HCT116 (cell line): ENCODE measurements at regions not wholly inside any gene's neighbourhood (a gene's known extent, or its start where the extent isn't known, plus 50 kb on each side); places are given as distances from the start of the nearest gene placed in this dataset.
A peak's percentile ranks its signal among the peaks of the same experiment; 100 is the strongest.

Source experiments
- ATAC-seq: fragments of 200-7000 bp; cut with Tn5 transposase; 2 replicates; pipeline ENCODE4 v1.9.1; 2020; ENCODE audit warnings: mild to moderate bottlenecking, moderate library complexity
- BruUV-seq: library from RNA; stranded (reverse); fragments of 400-500 nt; replicated peaks from 2 replicates; lab custom pipeline; 2021; lab: Mats Ljungman, UMichigan
- CTCF ChIA-PET: fragments of 300-600 bp; sonication (Branson Sonifier 250); formaldehyde crosslinking; loops from one replicate; lab custom pipeline; 2021; ENCODE audit warnings: antibody characterized with exemption; lab: Charles Lee
- POLR2A ChIA-PET: fragments of 300-600, 350-600 bp; sonication (Branson Sonifier 250); formaldehyde crosslinking; loops from one replicate; lab custom pipeline; 2021; ENCODE audit warnings: antibody characterized with exemption; lab: Charles Lee
- RAD21 ChIA-PET, 2 experiments: fragments of 300-600 bp; sonication (Branson Sonifier 250); formaldehyde crosslinking; loops; one replicate each; lab custom pipeline; 2023; ENCODE audit warnings: low total read pairs in 2 of 2; ENCODE audit not compliant: uncharacterized antibody in 2 of 2, unreplicated experiment in 2 of 2, low non-redundant PET in 1 of 2; lab: Charles Lee
- DNase-seq: peaks from one replicate; pipeline ENCODE4 v3.0.0-alpha.2; 2010; ENCODE audit warnings: low read depth, low spot score
- H2AFZ ChIP-seq: fragments of 200-600 bp; shearing (Covaris generic), sonication (generic); 2 replicates; pipeline ENCODE4 v1.6.1; 2017; ENCODE audit warnings: low read depth, mixed run types, mixed read lengths, antibody characterized with exemption, low read length; ENCODE audit not compliant: poor library complexity, severe bottlenecking
- H3K27ac ChIP-seq: 2 replicates; pipeline ENCODE4 v1.5.1; 2012; ENCODE audit warnings: low read depth, low read length
- H3K27me3 ChIP-seq: fragments of 200-600 bp; sonication (generic); 2 replicates; pipeline ENCODE4 v1.6.1; 2016; ENCODE audit warnings: mixed run types, low read length, mixed read lengths; ENCODE audit not compliant: insufficient read depth
- H3K36me3 ChIP-seq, 2 experiments: fragments of 200-500 bp in 1 of 2; fragments of 200-600 bp in 1 of 2; sonication (Bioruptor generic) in 1 of 2; sonication (generic) in 1 of 2; 2 replicates each; pipeline versions ENCODE4 v1.5.1 to v1.6.1; 2014 to 2016; ENCODE audit warnings: low read length in 2 of 2, inconsistent platforms in 1 of 2, mixed read lengths in 1 of 2, mixed run types in 1 of 2; ENCODE audit not compliant: insufficient read depth in 2 of 2, control insufficient read depth in 1 of 2
- H3K4me1 ChIP-seq, 2 experiments: fragments of 200-600 bp in 1 of 2; sonication (generic) in 1 of 2; 2 replicates each; pipeline versions ENCODE4 v1.5.1 to v1.6.1; 2012 to 2017; ENCODE audit warnings: low read length in 2 of 2, inconsistent platforms in 1 of 2, mild to moderate bottlenecking in 1 of 2, mixed read lengths in 1 of 2, mixed run types in 1 of 2, moderate library complexity in 1 of 2; ENCODE audit not compliant: insufficient read depth in 2 of 2, control insufficient read depth in 1 of 2
- H3K4me2 ChIP-seq: fragments of 200-600 bp; sonication (generic); 2 replicates; pipeline ENCODE4 v1.6.1; 2017; ENCODE audit warnings: mixed run types, low read length, mixed read lengths
- H3K4me3 ChIP-seq, 2 experiments: fragments of 200-600 bp in 1 of 2; sonication (generic) in 1 of 2; replicated peaks in 1 of 2; 2 replicates each; pipeline ENCODE4 v1.5.1; 2011 to 2016; ENCODE audit warnings: low read length in 2 of 2, control low read depth in 1 of 2, low read depth in 1 of 2, mild to moderate bottlenecking in 1 of 2, mixed read lengths in 1 of 2, mixed run types in 1 of 2
- H3K79me2 ChIP-seq: fragments of 200-600 bp; sonication (generic); 2 replicates; pipeline ENCODE4 v1.6.1; 2017; ENCODE audit warnings: mild to moderate bottlenecking, mixed run types, low read length, moderate library complexity, mixed read lengths; ENCODE audit not compliant: insufficient read depth
- H3K9ac ChIP-seq: fragments of 200-600 bp; sonication (generic); 2 replicates; pipeline ENCODE4 v1.6.1; 2016; ENCODE audit warnings: low read length, mixed read lengths
- H3K9me2 ChIP-seq: fragments of 200-600 bp; sonication (generic), shearing (Covaris generic); 2 replicates; pipeline ENCODE4 v1.6.1; 2017; ENCODE audit warnings: mixed run types, mild to moderate bottlenecking, moderate library complexity; ENCODE audit not compliant: insufficient read depth
- H3K9me3 ChIP-seq, 2 experiments: fragments of 200-500 bp in 1 of 2; fragments of 200-600 bp in 1 of 2; sonication (Bioruptor generic) in 1 of 2; sonication (generic) in 1 of 2; 2 replicates each; pipeline ENCODE4 v1.6.1; 2014 to 2017; ENCODE audit warnings: low read length in 2 of 2, mixed read lengths in 2 of 2, inconsistent platforms in 1 of 2, low read depth in 1 of 2, mild to moderate bottlenecking in 1 of 2, mixed run types in 1 of 2, moderate library complexity in 1 of 2; ENCODE audit not compliant: control insufficient read depth in 1 of 2, insufficient read depth in 1 of 2
- H4K20me1 ChIP-seq: fragments of 200-600 bp; sonication (generic), shearing (Covaris generic); 2 replicates; pipeline ENCODE4 v1.6.1; 2017; ENCODE audit warnings: mixed run types, mild to moderate bottlenecking, moderate library complexity; ENCODE audit not compliant: insufficient read depth
- EGR1 ChIP-seq: IDR thresholded peaks from 2 replicates; pipeline ENCODE4 v1.6.1; 2012; ENCODE audit warnings: low read depth
- ELF1 ChIP-seq: IDR thresholded peaks from 2 replicates; pipeline ENCODE4 v1.6.1; 2012; ENCODE audit warnings: low read depth, borderline replicate concordance
- EZH2 ChIP-seq: fragments of 200-600 bp; sonication (generic); IDR thresholded peaks from 2 replicates; pipeline ENCODE4 v1.6.1; 2017; ENCODE audit warnings: antibody characterized with exemption, mixed run types
- FOSL1 ChIP-seq: IDR thresholded peaks from 2 replicates; pipeline ENCODE4 v1.6.1; 2012; ENCODE audit warnings: low read depth
- POLR2A ChIP-seq: IDR thresholded peaks from 2 replicates; pipeline ENCODE4 v1.7.0; 2011; ENCODE audit warnings: borderline replicate concordance; ENCODE audit not compliant: insufficient read depth, insufficient read length; ENCODE audit errors: extremely low read depth
- RAD21 ChIP-seq: IDR thresholded peaks from 2 replicates; pipeline ENCODE4 v1.6.1; 2012; ENCODE audit warnings: low read depth, mild to moderate bottlenecking
- TCF7L2 ChIP-seq: IDR thresholded peaks from 2 replicates; pipeline ENCODE4 v1.7.0; 2011; ENCODE audit warnings: borderline replicate concordance, inconsistent platforms; ENCODE audit not compliant: insufficient read depth, insufficient read length; ENCODE audit errors: extremely low read depth
- YY1 ChIP-seq: IDR thresholded peaks from 2 replicates; pipeline ENCODE4 v1.6.1; 2011; ENCODE audit warnings: low read length, low read depth, moderate library complexity, mild to moderate bottlenecking; ENCODE audit not compliant: insufficient replicate concordance; ENCODE audit errors: extremely low read depth
- ZFX ChIP-seq: fragments of 450-650 bp; IDR thresholded peaks from 2 replicates; pipeline ENCODE4 v1.6.1; 2017
- intact Hi-C: fragments of 100-400 bp; cut with micrococcal nuclease; formaldehyde crosslinking; loops from 2 replicates; pipeline ENCODE4 v1.10.0; 2022
- TF ChIP-seq, protein P1 (sequence below): IDR thresholded peaks from 2 replicates; pipeline ENCODE4 v1.6.1; 2012
- TF ChIP-seq, protein P2 (sequence below): IDR thresholded peaks from 2 replicates; pipeline ENCODE4 v1.6.1; 2012
- TF ChIP-seq, protein P3 (sequence below): IDR thresholded peaks from 2 replicates; pipeline ENCODE4 v1.6.1; 2011; ENCODE audit warnings: mild to moderate bottlenecking, low read length, moderate library complexity; ENCODE audit not compliant: insufficient replicate concordance; ENCODE audit errors: extremely low read depth

DNA sequence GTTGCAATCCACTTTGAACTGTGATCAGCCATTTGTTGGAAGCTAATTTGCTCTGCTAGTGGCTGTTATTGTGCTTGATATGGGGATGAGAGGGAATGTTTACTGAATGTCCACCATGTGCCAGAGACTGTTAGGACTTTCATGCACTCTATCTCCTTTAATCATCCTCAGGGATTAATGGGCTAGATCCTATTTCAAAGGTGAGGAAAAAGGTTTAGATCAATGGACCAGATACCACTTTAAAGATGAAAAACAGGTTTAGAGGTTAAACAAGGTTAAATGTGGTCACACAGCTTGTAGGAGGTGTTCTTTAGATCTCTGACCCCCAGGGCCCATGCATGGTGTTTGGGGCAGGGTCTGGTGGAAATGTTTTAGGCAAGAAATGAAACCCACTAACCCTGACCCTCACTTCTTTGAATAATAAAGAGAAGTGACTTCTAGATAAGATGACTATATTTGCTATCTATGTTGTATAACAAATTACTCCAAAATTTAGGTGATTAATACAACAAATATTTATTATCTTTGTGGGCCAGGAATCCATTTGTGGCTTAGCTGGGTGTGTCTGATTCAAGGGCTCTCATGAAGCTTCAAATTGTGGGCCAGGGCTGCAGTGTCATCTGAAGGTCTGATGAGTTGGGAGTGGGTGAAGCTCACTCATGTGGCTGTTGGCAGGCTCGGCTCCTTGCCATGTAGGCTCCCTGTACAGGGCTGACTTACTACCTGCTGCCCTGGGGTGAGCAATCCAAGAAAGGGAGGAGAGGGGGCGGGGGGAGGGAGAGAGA, 127.8 kb upstream of the FOXA2 start:
- intact Hi-C loops: no loop called here
- CTCF ChIA-PET: no interaction called here

DNA sequence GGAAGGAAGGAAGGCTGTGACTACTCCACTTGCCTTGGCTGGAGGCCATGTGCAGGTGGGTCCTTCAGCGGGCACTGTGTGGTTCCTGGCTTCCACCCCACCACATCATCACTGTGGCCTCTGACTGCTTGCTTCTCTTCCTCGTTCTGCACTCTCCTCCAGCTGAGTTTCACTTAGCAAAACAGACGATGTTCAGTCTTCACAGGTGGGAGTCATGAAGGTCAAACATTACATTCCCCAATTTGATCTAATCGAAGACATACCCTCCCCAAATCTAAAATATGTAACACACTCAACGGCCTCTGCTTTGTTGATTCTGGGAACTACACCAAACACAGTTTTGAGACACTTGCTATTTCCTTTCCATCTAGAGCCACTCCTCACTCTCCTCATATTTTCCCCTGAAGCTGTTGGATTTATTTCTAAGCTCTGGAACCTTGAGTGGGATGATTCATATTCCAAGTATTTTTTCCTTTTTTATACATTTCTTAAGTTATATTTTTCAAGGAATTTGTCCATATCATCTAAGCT, 132.5 kb upstream of the FOXA2 start:
- no peaks in the 10 kb centered on the region for H3K9me3 ChIP-seq
- H3K27ac ChIP-seq: no peak overlapping the region
- peak overlapping the region; percentile 45 for H3K4me2 ChIP-seq
- H3K27me3 ChIP-seq: peaks cover 9% of the 10 kb centered on the region
- intact Hi-C loops: no loop called here
- no peaks in the 10 kb centered on the region for H3K36me3 ChIP-seq
- no peak overlapping the region for H3K9ac ChIP-seq
- TF ChIP-seq, protein P1, sequence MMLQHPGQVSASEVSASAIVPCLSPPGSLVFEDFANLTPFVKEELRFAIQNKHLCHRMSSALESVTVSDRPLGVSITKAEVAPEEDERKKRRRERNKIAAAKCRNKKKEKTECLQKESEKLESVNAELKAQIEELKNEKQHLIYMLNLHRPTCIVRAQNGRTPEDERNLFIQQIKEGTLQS: no peak
- TF ChIP-seq, protein P2, sequence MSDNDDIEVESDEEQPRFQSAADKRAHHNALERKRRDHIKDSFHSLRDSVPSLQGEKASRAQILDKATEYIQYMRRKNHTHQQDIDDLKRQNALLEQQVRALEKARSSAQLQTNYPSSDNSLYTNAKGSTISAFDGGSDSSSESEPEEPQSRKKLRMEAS: no peak
- TF ChIP-seq TCF7L2 (no peak), ELF1 (no peak), EGR1 (no peak), RAD21 (no peak), FOSL1 (no peak), YY1 (no peak), EZH2 (no peak), POLR2A (no peak), ZFX (no peak)
- TF ChIP-seq, all 23 proteins: peak for 0
- ChIA-PET POLR2A (no interaction called here), CTCF (interaction anchor here (1.1 kb wide), 1 partner anchor 25 kb away, joined by 3 read pairs; no protein-coding TSS in a partner anchor), RAD21 (no interaction called here)
- Histone ChIP-seq H4K20me1 (no peaks in the 10 kb centered on the region), H3K4me3 (no peak overlapping the region), H3K9me2 (no peaks in the 10 kb centered on the region), H3K4me1 (peaks cover 0 to 23% of the 10 kb centered on the region in 2 experiments; a peak in 1 of 4 replicates), H3K79me2 (no peaks in the 10 kb centered on the region), H2AFZ (no peak overlapping the region)
- no TSS peak for BruUV-seq
- ATAC-seq (no peak), DNase-seq (no peak)

More for the DNA sequence above, 127.8 kb upstream of the FOXA2 start:
- Histone ChIP-seq H3K9me3 (no peaks in the 10 kb centered on the region), H2AFZ (no peak overlapping the region), H3K36me3 (no peaks in the 10 kb centered on the region), H3K9me2 (0 out of 2 replicates have a peak, but pooled peaks cover 4% of the 10 kb centered on the region), H3K9ac (no peak overlapping the region), H3K4me1 (peaks cover 0 to 21% of the 10 kb centered on the region in 2 experiments; a peak in 1 of 4 replicates), H3K27me3 (no peaks in the 10 kb centered on the region), H3K4me2 (no peak overlapping the region; the same call in 1 of the 2 replicates), H4K20me1 (no peaks in the 10 kb centered on the region), H3K27ac (no peak overlapping the region), H3K4me3 (no peak overlapping the region), H3K79me2 (no peaks in the 10 kb centered on the region)
- no TSS peak for BruUV-seq
- peak; percentile 17; the same call in 1 of the 2 replicates for ATAC-seq
- TF ChIP-seq, protein P3, sequence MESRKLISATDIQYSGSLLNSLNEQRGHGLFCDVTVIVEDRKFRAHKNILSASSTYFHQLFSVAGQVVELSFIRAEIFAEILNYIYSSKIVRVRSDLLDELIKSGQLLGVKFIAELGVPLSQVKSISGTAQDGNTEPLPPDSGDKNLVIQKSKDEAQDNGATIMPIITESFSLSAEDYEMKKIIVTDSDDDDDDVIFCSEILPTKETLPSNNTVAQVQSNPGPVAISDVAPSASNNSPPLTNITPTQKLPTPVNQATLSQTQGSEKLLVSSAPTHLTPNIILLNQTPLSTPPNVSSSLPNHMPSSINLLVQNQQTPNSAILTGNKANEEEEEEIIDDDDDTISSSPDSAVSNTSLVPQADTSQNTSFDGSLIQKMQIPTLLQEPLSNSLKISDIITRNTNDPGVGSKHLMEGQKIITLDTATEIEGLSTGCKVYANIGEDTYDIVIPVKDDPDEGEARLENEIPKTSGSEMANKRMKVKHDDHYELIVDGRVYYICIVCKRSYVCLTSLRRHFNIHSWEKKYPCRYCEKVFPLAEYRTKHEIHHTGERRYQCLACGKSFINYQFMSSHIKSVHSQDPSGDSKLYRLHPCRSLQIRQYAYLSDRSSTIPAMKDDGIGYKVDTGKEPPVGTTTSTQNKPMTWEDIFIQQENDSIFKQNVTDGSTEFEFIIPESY: no peak
- TF ChIP-seq EGR1: no peak
- ChIA-PET POLR2A (no interaction called here), RAD21 (no interaction called here)
- no peak for DNase-seq
